Panc1 (cell line): ENCODE measurements at regions not wholly inside any gene's neighbourhood (a gene's known extent, or its start where the extent isn't known, plus 50 kb on each side); places are given as distances from the start of the nearest gene placed in this dataset.

Experiments
- ATAC-seq: fragments of 200-7000 bp; cut with Tn5 transposase; 2 replicates; pipeline ENCODE4 v1.9.1; 2020; ENCODE audit warnings: mild to moderate bottlenecking, moderate library complexity
- BruUV-seq: library from RNA; stranded (reverse); fragments of 400-500 nt; replicated peaks from 2 replicates; lab custom pipeline; 2021; lab: Mats Ljungman, UMichigan
- CTCF ChIA-PET: fragments of 300-600 bp; sonication (Branson Sonifier 250); formaldehyde crosslinking; loops from one replicate; lab custom pipeline; 2022; ENCODE audit warnings: antibody characterized with exemption; lab: Charles Lee
- POLR2A ChIA-PET: fragments of 300-600 bp; sonication (Branson Sonifier 250); formaldehyde crosslinking; loops from one replicate; lab custom pipeline; 2022; ENCODE audit warnings: antibody characterized with exemption; lab: Charles Lee
- DNase-seq: peaks from one replicate; pipeline ENCODE4 v3.0.0-alpha.2; 2010; ENCODE audit warnings: low read depth, low spot score
- H3K27ac ChIP-seq: 2 replicates; pipeline ENCODE4 v1.5.1; 2011; ENCODE audit warnings: mild to moderate bottlenecking, low read length, inconsistent platforms
- H3K27me3 ChIP-seq: fragments of 200-500 bp; sonication (Bioruptor generic); 2 replicates; pipeline ENCODE4 v1.6.0; 2014; ENCODE audit warnings: low read length, inconsistent platforms; ENCODE audit not compliant: control insufficient read depth, insufficient read depth
- H3K36me3 ChIP-seq: fragments of 200-500 bp; sonication (Bioruptor generic); 2 replicates; pipeline ENCODE4 v1.5.1; 2014; ENCODE audit warnings: inconsistent platforms, mild to moderate bottlenecking, low read length, moderate library complexity; ENCODE audit not compliant: control insufficient read depth, insufficient read depth
- H3K4me1 ChIP-seq: 2 replicates; pipeline ENCODE4 v1.5.1; 2011; ENCODE audit warnings: inconsistent platforms, mild to moderate bottlenecking, low read length, moderate library complexity; ENCODE audit not compliant: control insufficient read depth, insufficient read depth
- H3K4me3 ChIP-seq, 2 experiments: 2 replicates each; pipeline ENCODE4 v1.5.1; 2011 to 2012; ENCODE audit warnings: low read depth in 2 of 2, low read length in 2 of 2, mild to moderate bottlenecking in 2 of 2, inconsistent platforms in 1 of 2, moderate library complexity in 1 of 2
- H3K9me3 ChIP-seq: fragments of 200-500 bp; sonication (Bioruptor generic); 2 replicates; pipeline ENCODE4 v1.5.1; 2014; ENCODE audit warnings: low read depth, mild to moderate bottlenecking, inconsistent platforms, low read length, moderate library complexity; ENCODE audit not compliant: control insufficient read depth, insufficient read depth
- CTCF ChIP-seq: fragments of 450-650 bp; IDR thresholded peaks from 2 replicates; pipeline ENCODE4 v1.5.1; 2017; ENCODE audit warnings: mild to moderate bottlenecking
- POLR2AphosphoS5 ChIP-seq: IDR thresholded peaks from 2 replicates; pipeline ENCODE4 v1.6.1; 2012; ENCODE audit warnings: mild to moderate bottlenecking, low read depth, low read length, moderate library complexity
- REST ChIP-seq, 2 experiments: IDR thresholded peaks; 2 replicates each; pipeline ENCODE4 v1.6.1; 2011 to 2012; ENCODE audit warnings: low read depth in 2 of 2, control low read depth in 1 of 2, low read length in 1 of 2, mild to moderate bottlenecking in 1 of 2, moderate library complexity in 1 of 2; ENCODE audit not compliant: insufficient read depth in 1 of 2
- SIN3A ChIP-seq: IDR thresholded peaks from 2 replicates; pipeline ENCODE4 v1.6.1; 2012; ENCODE audit warnings: low read depth, mild to moderate bottlenecking, low read length, moderate library complexity, borderline replicate concordance; ENCODE audit not compliant: insufficient read depth
- TCF7L2 ChIP-seq: IDR thresholded peaks from 2 replicates; pipeline ENCODE4 v1.6.1; 2011; ENCODE audit warnings: mild to moderate bottlenecking, low read depth, low read length, inconsistent platforms
- in situ Hi-C: cut with HindIII; loops from 2 replicates; pipeline ENCODE4 v1.10.0; 2016; ENCODE audit warnings: low sequenced_read_pairs, low pct_unique_long_range_greater_than_20kb
- intact Hi-C: fragments of 100-400 bp; cut with micrococcal nuclease; formaldehyde crosslinking; loops from one replicate; pipeline ENCODE4 v1.10.0; 2022; ENCODE audit not compliant: unreplicated experiment

- TF ChIP-seq TCF7L2: no peak
- no peak for TF ChIP-seq POLR2AphosphoS5
- no peak for TF ChIP-seq REST (IDR thresholded peaks at IDR 0.05; ENCODE audit: insufficient read depth in 1 of 2, low read depth in 2 of 2, low read length in 1 of 2)
- TF ChIP-seq CTCF: no peak
- no peak for TF ChIP-seq SIN3A
- Histone ChIP-seq H3K27me3 (no peaks in the 10 kb centered on the region), H3K4me3 (no peak overlapping the region), H3K9me3 (no peaks in the 10 kb centered on the region), H3K4me1 (no peaks in the 10 kb centered on the region), H3K36me3 (no peaks in the 10 kb centered on the region), H3K27ac (no peak overlapping the region)
- CTCF ChIA-PET: no interaction called here
- intact Hi-C loops: no loop called here
- no TSS peak for BruUV-seq
- in situ Hi-C loops: no loop called here
- no peak for DNase-seq
- POLR2A ChIA-PET: no interaction called here
- no peak for ATAC-seq
Measured at GRCh38 chr4:158068068-158068467, 104.8 kb downstream of the GASK1B start.

GRCh38 chr4:158067646-158068045 lies 105.2 kb downstream of the GASK1B start:
- no peaks in the 10 kb centered on the region for H3K4me1 ChIP-seq
- no TSS peak for BruUV-seq
- in situ Hi-C loops (no loop called here), intact Hi-C loops (no loop called here)
- CTCF ChIA-PET: no interaction called here
- H3K4me3 ChIP-seq: no peak overlapping the region
- H3K27ac ChIP-seq: no peak overlapping the region
- TF ChIP-seq SIN3A (no peak), POLR2AphosphoS5 (no peak), CTCF (no peak), REST (IDR thresholded peaks at IDR 0.05; ENCODE audit: insufficient read depth in 1 of 2, low read depth in 2 of 2, low read length in 1 of 2) (no peak), TCF7L2 (no peak)
- H3K27me3 ChIP-seq: no peaks in the 10 kb centered on the region
- no peaks in the 10 kb centered on the region for H3K36me3 ChIP-seq
- no peaks in the 10 kb centered on the region for H3K9me3 ChIP-seq
- POLR2A ChIA-PET: no interaction called here
- DNase-seq (no peak), ATAC-seq (no peak)
